ENCODE measurements at regions not wholly inside any gene's neighbourhood (a gene's known extent, or its start where the extent isn't known, plus 50 kb on each side); places are given as distances from the start of the nearest gene placed in this dataset.

DNA sequence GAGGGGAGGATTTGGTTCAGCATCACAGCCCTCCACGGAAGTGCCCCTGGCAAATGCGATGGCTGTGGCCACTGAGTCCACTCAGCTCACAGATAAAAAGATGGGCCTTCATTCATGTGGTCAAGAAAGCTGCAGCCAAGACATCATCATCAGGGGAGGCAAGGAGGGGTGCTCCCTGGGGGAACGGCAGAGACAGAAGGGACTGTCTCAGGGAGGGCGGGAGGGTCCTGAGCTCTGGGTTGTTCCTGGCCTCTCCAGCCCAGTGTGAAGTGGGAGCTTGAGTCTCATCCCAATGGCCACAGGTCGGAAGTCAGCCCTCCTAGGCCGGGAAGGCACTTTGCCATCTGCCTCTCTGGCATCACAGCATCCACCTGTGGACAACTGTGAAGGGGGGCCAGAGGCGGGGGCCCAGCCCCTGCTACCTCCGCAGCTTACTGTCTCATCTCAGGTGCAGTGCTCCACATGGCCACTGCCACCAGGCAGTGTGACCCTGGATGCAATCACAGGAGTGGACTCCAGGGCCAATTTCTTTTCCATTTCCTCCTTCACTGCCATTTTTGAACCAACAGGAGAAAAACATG lies 137.8 kb upstream of the SOX1 start:
- TF ChIP-seq, protein P1, sequence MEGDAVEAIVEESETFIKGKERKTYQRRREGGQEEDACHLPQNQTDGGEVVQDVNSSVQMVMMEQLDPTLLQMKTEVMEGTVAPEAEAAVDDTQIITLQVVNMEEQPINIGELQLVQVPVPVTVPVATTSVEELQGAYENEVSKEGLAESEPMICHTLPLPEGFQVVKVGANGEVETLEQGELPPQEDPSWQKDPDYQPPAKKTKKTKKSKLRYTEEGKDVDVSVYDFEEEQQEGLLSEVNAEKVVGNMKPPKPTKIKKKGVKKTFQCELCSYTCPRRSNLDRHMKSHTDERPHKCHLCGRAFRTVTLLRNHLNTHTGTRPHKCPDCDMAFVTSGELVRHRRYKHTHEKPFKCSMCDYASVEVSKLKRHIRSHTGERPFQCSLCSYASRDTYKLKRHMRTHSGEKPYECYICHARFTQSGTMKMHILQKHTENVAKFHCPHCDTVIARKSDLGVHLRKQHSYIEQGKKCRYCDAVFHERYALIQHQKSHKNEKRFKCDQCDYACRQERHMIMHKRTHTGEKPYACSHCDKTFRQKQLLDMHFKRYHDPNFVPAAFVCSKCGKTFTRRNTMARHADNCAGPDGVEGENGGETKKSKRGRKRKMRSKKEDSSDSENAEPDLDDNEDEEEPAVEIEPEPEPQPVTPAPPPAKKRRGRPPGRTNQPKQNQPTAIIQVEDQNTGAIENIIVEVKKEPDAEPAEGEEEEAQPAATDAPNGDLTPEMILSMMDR (IDR thresholded peaks at IDR 0.05): no peak
- no peak for TF ChIP-seq POLR2A (IDR thresholded peaks at IDR 0.05)
